SK-N-MC (cell line): ENCODE measurements at regions not wholly inside any gene's neighbourhood (a gene's known extent, or its start where the extent isn't known, plus 50 kb on each side); places are given as distances from the start of the nearest gene placed in this dataset.

ENCODE experiments used
- EZH2 ChIP-seq: fragments of 200-600 bp; sonication (generic); IDR thresholded peaks from one replicate; pipeline ENCODE4 v1.6.1; 2017; ENCODE audit warnings: antibody characterized with exemption
- POLR2AphosphoS5 ChIP-seq: IDR thresholded peaks from 2 replicates; pipeline ENCODE4 v1.6.1; 2012; ENCODE audit warnings: mild to moderate bottlenecking, low read depth, low read length, borderline replicate concordance

GRCh38 chr4:73345399-73345975 is 58.6 kb upstream of the ALB start:
- TF ChIP-seq EZH2 (no peak), POLR2AphosphoS5 (no peak)
